B cell (primary cell): ENCODE measurements at regions not wholly inside any gene's neighbourhood (a gene's known extent, or its start where the extent isn't known, plus 50 kb on each side); places are given as distances from the start of the nearest gene placed in this dataset.
"Not testable (repeated sequence)": the region's sequence is repeated elsewhere in the genome, so short reads cannot be mapped to it uniquely, and the experiment has no call there.

Source experiments
- ATAC-seq: fragments of 200-7000 bp; cut with Tn5 transposase; one replicate; pipeline ENCODE4 v1.10.0; 2021; ENCODE audit warnings: low read depth, mild to moderate bottlenecking, moderate number of reproducible peaks, moderate library complexity
- CTCF ChIA-PET: fragments of 350-600 bp; sonication (Branson Sonifier 250); formaldehyde crosslinking; loops from one replicate; lab custom pipeline; 2021; ENCODE audit warnings: antibody characterized with exemption, inconsistent platforms; lab: Charles Lee
- POLR2A ChIA-PET: fragments of 350-600 bp; sonication (Branson Sonifier 250); formaldehyde crosslinking; loops from one replicate; lab custom pipeline; 2021; ENCODE audit warnings: antibody characterized with exemption; lab: Charles Lee
- DNase-seq: peaks from one replicate; pipeline ENCODE4 v3.0.0; 2013
- H2AFZ ChIP-seq: 2 replicates; pipeline ENCODE4 v1.6.1; 2012; ENCODE audit warnings: mild to moderate bottlenecking, low read depth, low read length; ENCODE audit not compliant: insufficient read depth, poor library complexity, severe bottlenecking
- H3K27ac ChIP-seq, 2 donors: 1 replicate in 1 of 2; 2 replicates in 1 of 2; pipeline ENCODE4 v1.5.1; 2012 to 2013; ENCODE audit warnings: low read length in 2 of 2, mild to moderate bottlenecking in 2 of 2, moderate library complexity in 1 of 2
- H3K27me3 ChIP-seq, 4 experiments: fragments of 200-600 bp in 1 of 4; sonication (generic) in 1 of 4; replicated peaks in 1 of 4; 1 replicate in 2 of 4; 2 replicates in 2 of 4; pipeline versions ENCODE4 v1.6.1 to v1.7.0; 2013 to 2016; ENCODE audit warnings: low read length in 3 of 4, mild to moderate bottlenecking in 2 of 4, mixed read lengths in 1 of 4, moderate library complexity in 1 of 4; ENCODE audit not compliant: insufficient read depth in 4 of 4, control insufficient read depth in 3 of 4; ENCODE audit errors: control extremely low read depth in 1 of 4
- H3K36me3 ChIP-seq, 2 experiments: replicated peaks in 1 of 2; 1 replicate in 1 of 2; 2 replicates in 1 of 2; pipeline versions ENCODE4 v1.6.1 to v1.7.1; 2013; ENCODE audit warnings: low read length in 1 of 2; ENCODE audit not compliant: insufficient read depth in 2 of 2, control insufficient read depth in 1 of 2; ENCODE audit errors: control extremely low read depth in 1 of 2, extremely low read depth in 1 of 2
- H3K4me1 ChIP-seq, 2 donors: fragments of 200-600 bp in 1 of 2; sonication (generic) in 1 of 2; 1 replicate in 1 of 2; 2 replicates in 1 of 2; pipeline versions ENCODE4 v1.5.1 to v1.6.1; 2013 to 2017; ENCODE audit warnings: low read length in 2 of 2; ENCODE audit not compliant: control insufficient read depth in 2 of 2, insufficient read depth in 2 of 2
- H3K4me2 ChIP-seq: replicated peaks from 2 replicates; pipeline ENCODE3; 2012; ENCODE audit warnings: mild to moderate bottlenecking, low read depth, low read length; ENCODE audit not compliant: poor library complexity, severe bottlenecking
- H3K4me3 ChIP-seq, 5 experiments: fragments of 200-600 bp in 1 of 5; sonication (generic) in 1 of 5; 1 replicate in 3 of 5; 2 replicates in 2 of 5; pipeline versions ENCODE4 v1.5.1 to v1.7.0; 2011 to 2016; ENCODE audit warnings: low read length in 4 of 5, mild to moderate bottlenecking in 4 of 5, low read depth in 2 of 5, control low read depth in 1 of 5, moderate library complexity in 1 of 5; ENCODE audit not compliant: insufficient read depth in 1 of 5; ENCODE audit errors: control extremely low read depth in 1 of 5, extremely low read depth in 1 of 5
- H3K79me2 ChIP-seq: fragments of 200-600 bp; sonication (generic); one replicate; pipeline ENCODE4 v1.6.0; 2016; ENCODE audit warnings: low read length; ENCODE audit not compliant: control insufficient read depth, insufficient read depth
- H3K9ac ChIP-seq: fragments of 200-600 bp; sonication (generic); 2 replicates; pipeline ENCODE4 v1.6.1; 2017; ENCODE audit warnings: mild to moderate bottlenecking, low read length, moderate library complexity
- H3K9me3 ChIP-seq, 3 donors: one replicate each; pipeline versions ENCODE4 v1.6.1 to v1.7.1; 2013; ENCODE audit warnings: low read length in 2 of 3; ENCODE audit not compliant: control insufficient read depth in 2 of 3, insufficient read depth in 1 of 3; ENCODE audit errors: control extremely low read depth in 1 of 3
- H4K20me1 ChIP-seq: 2 replicates; pipeline ENCODE4 v1.6.0; 2012; ENCODE audit warnings: mild to moderate bottlenecking, low read length; ENCODE audit not compliant: insufficient read depth, control insufficient read depth, poor library complexity, severe bottlenecking
- H3K27ac Mint-ChIP-seq: one replicate; pipeline ENCODE4 v1.8.0; 2021; ENCODE audit warnings: mixed read lengths
- H3K27me3 Mint-ChIP-seq: one replicate; pipeline ENCODE4 v1.8.0; 2021; ENCODE audit warnings: mixed read lengths
- H3K4me1 Mint-ChIP-seq: one replicate; pipeline ENCODE4 v1.8.0; 2021; ENCODE audit warnings: mixed read lengths
- H3K4me3 Mint-ChIP-seq: one replicate; pipeline ENCODE4 v1.8.0; 2021; ENCODE audit warnings: mixed read lengths
- H3K9me3 Mint-ChIP-seq: one replicate; pipeline ENCODE4 v1.8.0; 2022; ENCODE audit warnings: mixed read lengths; ENCODE audit not compliant: insufficient read depth
- WGBS: methylation state at CpG from one replicate; pipeline ENCODE4 v1.1.5; 2013; ENCODE audit warnings: missing lambda C conversion rate; ENCODE audit not compliant: insufficient coverage; 5-methylcytosine and 5-hydroxymethylcytosine counted together
- intact Hi-C: fragments of 100-400 bp; cut with micrococcal nuclease; formaldehyde crosslinking; loops from one replicate; pipeline ENCODE4 v1.10.0; 2022

- H3K4me1 ChIP-seq, H3K27me3 ChIP-seq, H4K20me1 ChIP-seq, H3K9ac ChIP-seq, ATAC-seq, intact Hi-C loops, H3K79me2 ChIP-seq, H3K4me3 ChIP-seq, CTCF ChIA-PET, H2AFZ ChIP-seq, H3K4me3 Mint-ChIP-seq, H3K27ac Mint-ChIP-seq, H3K27me3 Mint-ChIP-seq, DNase-seq, H3K4me1 Mint-ChIP-seq, POLR2A ChIA-PET, H3K36me3 ChIP-seq, H3K27ac ChIP-seq, H3K9me3 Mint-ChIP-seq, H3K4me2 ChIP-seq: not testable (repeated sequence)
- 15% methylated on average over 1 of the region's 4 CpGs for WGBS
- peaks cover 0 to 10% (median 1%) of the 10 kb centered on the region in 3 donors for H3K9me3 ChIP-seq
Measured at GRCh38 chr21:9795291-9795690, 726.1 kb upstream of the TPTE start.

DNA sequence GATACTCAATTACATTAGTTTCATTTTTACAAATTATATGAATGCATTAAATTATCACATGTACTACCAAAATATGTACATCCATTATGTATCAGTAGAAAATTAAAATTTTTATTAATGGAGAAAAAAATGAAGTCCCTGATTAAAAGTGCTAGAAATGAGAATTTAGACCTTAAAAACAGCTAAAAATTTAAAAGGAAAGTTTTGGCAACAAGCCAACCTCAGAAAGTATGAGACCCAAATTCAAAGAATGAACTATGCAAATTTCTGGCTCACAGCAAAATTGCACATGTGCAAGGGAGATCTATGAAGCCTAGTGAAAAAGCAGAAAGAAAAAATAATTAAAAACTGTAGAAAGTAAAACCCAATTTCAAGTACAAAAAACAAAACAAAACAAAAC, 725.1 kb upstream of the TPTE start:
- CTCF ChIA-PET, H3K27me3 Mint-ChIP-seq, H4K20me1 ChIP-seq, H3K4me3 Mint-ChIP-seq, H3K4me3 ChIP-seq, DNase-seq, H3K9ac ChIP-seq, H3K36me3 ChIP-seq, H2AFZ ChIP-seq, H3K79me2 ChIP-seq, H3K9me3 Mint-ChIP-seq, ATAC-seq, H3K4me1 Mint-ChIP-seq, H3K27ac ChIP-seq, H3K4me1 ChIP-seq, H3K27me3 ChIP-seq, H3K4me2 ChIP-seq, H3K9me3 ChIP-seq, POLR2A ChIA-PET, intact Hi-C loops, H3K27ac Mint-ChIP-seq: not testable (repeated sequence)

GRCh38 chr21:9807675-9808074, 713.7 kb upstream of the TPTE start:
- H3K27me3 ChIP-seq, CTCF ChIA-PET, H3K4me1 Mint-ChIP-seq, H3K4me2 ChIP-seq, H3K27ac Mint-ChIP-seq, intact Hi-C loops, ATAC-seq, H3K79me2 ChIP-seq, H4K20me1 ChIP-seq, H3K9me3 ChIP-seq, H2AFZ ChIP-seq, H3K4me3 ChIP-seq, DNase-seq, H3K27me3 Mint-ChIP-seq, H3K27ac ChIP-seq, H3K9me3 Mint-ChIP-seq, H3K9ac ChIP-seq, H3K4me3 Mint-ChIP-seq, H3K4me1 ChIP-seq, POLR2A ChIA-PET, H3K36me3 ChIP-seq: not testable (repeated sequence)
- no CpG with 5 or more reads among the region's 5 CpGs for WGBS

- H4K20me1 ChIP-seq, H3K79me2 ChIP-seq, H3K4me3 Mint-ChIP-seq, H3K27ac Mint-ChIP-seq, ATAC-seq, H3K9me3 Mint-ChIP-seq, H3K4me1 Mint-ChIP-seq, H2AFZ ChIP-seq, H3K4me1 ChIP-seq, H3K4me3 ChIP-seq, H3K4me2 ChIP-seq, H3K27me3 Mint-ChIP-seq, intact Hi-C loops, H3K27ac ChIP-seq, H3K36me3 ChIP-seq, H3K9me3 ChIP-seq, POLR2A ChIA-PET, H3K27me3 ChIP-seq, H3K9ac ChIP-seq, CTCF ChIA-PET, DNase-seq: not testable (repeated sequence)
- 80% methylated on average over 2 of the region's 50 CpGs for WGBS
Measured at GRCh38 chr21:9811223-9812004, 710.0 kb upstream of the TPTE start.
